Stimulated activated CD4-positive, alpha-beta T cell treated with anti-CD3 and anti-CD28 coated beads, Interleukin-4, amount 100 ng/mL, for 48 hours (primary cell): ENCODE measurements at regions not wholly inside any gene's neighbourhood (a gene's known extent, or its start where the extent isn't known, plus 50 kb on each side); places are given as distances from the start of the nearest gene placed in this dataset.
"Not testable (repeated sequence)": the region's sequence is repeated elsewhere in the genome, so short reads cannot be mapped to it uniquely, and the experiment has no call there.

Experiments
- DNase-seq, 2 donors: peaks; one replicate each; pipeline ENCODE4 v3.0.0-alpha.2; 2020; ENCODE audit warnings: low read depth in 2 of 2

DNA sequence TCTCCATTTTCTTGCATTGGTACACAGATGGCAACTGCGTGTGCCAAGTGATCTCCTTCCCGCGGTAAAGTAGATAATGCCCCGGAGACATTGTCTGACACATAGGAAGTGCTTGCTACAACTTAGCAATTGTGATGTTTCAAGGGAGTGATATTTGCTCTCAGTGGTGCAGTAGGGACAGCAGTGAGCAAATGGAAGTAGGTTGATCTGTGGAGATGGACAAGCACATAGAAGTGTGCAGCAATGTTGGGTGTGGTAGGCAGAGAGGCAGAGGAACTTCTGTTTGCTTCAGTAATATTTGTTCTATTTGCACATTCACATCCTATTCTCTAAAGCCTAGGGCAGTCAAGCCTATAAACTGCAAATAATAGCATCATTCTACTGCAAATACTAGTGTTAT, 846.7 kb upstream of the PRKX start:
- DNase-seq: no peak

DNA sequence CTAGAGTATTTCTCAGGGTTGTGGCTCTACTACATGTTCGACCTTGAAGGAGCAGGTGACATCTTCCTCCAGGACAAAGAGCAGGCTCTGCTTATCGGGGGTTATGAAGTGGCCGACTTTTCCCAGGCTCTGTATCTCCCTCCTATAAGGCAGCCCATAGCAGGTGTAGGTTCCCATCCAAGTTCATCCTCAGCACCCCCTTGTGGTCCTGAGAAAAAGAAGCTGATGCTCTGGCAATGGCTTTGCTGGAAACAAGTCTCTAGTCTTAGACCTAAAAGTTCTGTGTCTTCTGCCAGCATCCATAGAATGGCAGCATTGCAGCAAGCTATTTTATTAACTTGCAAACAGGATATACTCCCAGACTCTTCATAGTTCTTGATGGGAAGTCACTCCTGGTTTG, 836.6 kb upstream of the PRKX start:
- DNase-seq: no peak

- peak; percentile 8 to 10 for DNase-seq
These were observed 833.9 kb upstream of the PRKX start for GRCh38 chrX:4547213-4547836.

DNA sequence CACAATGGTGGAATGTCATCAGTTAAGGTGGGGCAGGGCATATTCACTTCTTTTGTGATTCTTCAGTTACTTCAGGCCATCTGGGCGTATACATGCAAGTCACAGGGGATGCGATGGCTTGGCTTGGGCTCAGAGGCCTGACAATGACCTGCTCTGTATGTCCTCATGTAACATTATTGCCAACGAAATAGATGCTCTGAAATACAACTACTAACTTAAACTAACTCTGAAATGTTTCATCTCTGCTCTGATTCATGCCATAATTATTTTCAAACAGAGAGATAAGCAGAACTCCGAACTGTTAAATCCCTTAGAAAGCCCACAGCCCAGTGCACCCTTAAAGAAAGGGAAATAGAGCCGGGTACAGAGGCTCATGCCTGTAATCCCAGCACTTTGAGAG, 832.7 kb upstream of the PRKX start:
- not testable (repeated sequence) for DNase-seq

- no peak for DNase-seq
These were observed 814.8 kb upstream of the PRKX start for GRCh38 chrX:4528247-4528646.

GRCh38 chrX:4485912-4486311, 772.5 kb upstream of the PRKX start:
- DNase-seq: no peak

DNA sequence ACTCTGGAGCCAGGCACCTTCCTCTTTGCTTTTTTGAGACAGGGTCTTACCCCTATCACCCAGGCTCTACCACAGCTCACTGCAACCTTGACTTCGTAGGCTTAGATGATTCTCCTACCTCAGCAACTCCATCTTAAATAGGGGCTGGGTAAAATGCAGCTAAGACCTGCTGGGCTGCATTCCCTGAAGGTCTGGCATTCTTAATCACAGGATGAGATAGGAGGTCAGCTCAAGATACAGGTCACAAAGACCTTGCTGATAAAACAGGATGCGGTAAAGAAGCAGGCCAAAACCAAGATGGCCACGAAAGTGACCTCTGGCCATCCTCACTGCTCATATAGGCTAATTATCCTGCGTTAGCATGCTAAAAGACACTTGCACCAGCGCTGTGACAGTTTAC, 770.8 kb upstream of the PRKX start:
- no peak for DNase-seq

- no peak for DNase-seq
These were observed 738.1 kb upstream of the PRKX start for GRCh38 chrX:4451591-4451990.

GRCh38 chrX:4450177-4450576, 736.7 kb upstream of the PRKX start:
- no peak for DNase-seq

- DNase-seq: no peak
These were observed 722.5 kb upstream of the PRKX start for GRCh38 chrX:4435905-4436304.

DNA sequence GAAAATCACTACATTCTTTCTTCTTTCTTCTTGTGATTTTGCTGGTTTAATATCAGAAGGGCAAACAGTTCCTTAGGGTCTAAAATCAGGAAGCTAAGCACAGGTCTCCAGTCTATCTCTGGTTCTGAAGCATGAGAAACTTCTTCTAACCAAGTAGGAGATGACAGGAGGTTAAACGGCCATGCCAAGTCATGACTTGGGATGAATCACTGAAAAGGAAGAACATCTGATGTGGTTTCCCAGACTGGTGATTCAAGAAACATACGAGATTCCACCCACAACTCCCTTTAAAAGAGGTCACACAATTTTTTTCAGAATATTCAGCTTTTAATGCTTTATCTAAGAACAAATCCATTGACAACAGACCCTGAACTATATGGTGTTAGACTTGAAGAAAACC, 684.0 kb upstream of the PRKX start:
- no peak for DNase-seq

- DNase-seq: no peak
These were observed 668.8 kb upstream of the PRKX start for GRCh38 chrX:4382273-4382672.

- DNase-seq: no peak
These were observed 667.3 kb upstream of the PRKX start for GRCh38 chrX:4380710-4381109.

DNA sequence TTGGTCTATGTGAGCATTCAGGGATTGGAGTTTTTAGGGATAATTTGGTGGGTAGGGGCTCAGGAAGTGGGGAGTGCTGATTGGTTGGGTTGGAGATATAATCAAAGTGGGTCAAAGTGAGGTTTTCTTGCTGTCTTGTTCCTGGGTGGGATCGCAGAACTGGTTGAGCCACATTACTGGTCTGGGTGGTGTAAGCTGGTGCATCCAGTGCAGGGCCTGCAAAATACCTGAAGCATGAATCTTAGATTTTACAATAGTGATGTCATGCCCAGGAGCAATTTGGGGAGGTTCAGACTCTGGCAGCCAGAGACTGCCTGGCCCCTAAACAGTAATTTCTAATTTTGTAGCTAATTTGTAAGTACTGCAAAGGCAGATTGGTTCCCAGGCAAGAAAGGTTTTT, 665.6 kb upstream of the PRKX start:
- no peak for DNase-seq

- DNase-seq: no peak
These were observed 660.3 kb upstream of the PRKX start for GRCh38 chrX:4373791-4374190.

- no peak for DNase-seq
These were observed 645.1 kb upstream of the PRKX start for GRCh38 chrX:4358577-4358976.

DNA sequence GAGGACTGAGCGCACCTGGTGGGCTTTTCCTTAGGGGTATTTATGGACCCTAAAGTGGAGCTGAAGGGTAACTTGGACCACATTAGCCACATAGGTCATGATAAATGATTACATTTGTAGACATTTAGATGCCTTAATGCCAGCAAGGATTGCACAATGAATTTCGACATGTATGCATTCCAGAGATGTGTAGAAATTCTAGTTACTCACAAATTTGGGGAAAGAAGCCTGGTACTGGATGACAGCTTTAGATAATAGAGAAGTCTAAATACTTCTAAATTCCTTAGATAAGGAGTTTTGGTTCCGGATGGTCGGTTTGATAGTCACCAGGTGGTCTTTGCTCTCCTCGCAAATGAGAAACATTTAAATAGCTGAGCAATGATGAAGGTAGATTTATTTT, 609.5 kb upstream of the PRKX start:
- no peak for DNase-seq

- DNase-seq: no peak
These were observed 607.0 kb upstream of the PRKX start for GRCh38 chrX:4320436-4320947.

GRCh38 chrX:4315891-4316290, 602.4 kb upstream of the PRKX start:
- no peak for DNase-seq

- no peak for DNase-seq
These were observed 601.1 kb upstream of the PRKX start for GRCh38 chrX:4314586-4314985.

DNA sequence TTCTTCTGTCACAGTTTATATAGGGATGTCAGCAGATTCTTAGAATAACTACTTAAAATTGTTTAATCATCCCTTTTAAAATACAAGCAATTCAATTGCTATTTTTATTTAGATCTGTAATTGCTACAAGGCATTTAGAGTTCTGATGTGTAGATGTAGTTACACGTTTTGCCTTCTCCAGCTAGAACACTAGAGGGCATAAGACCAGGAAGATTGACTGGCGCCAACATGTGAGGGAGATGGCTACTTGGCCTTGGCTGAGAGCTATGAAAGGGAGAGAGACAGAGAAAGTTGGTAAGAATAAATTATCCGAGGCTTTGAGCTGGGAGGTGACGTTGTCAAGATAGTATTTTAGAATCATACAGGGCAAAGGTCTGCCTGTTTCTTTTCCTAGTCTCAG, 563.7 kb upstream of the PRKX start:
- no peak for DNase-seq

DNA sequence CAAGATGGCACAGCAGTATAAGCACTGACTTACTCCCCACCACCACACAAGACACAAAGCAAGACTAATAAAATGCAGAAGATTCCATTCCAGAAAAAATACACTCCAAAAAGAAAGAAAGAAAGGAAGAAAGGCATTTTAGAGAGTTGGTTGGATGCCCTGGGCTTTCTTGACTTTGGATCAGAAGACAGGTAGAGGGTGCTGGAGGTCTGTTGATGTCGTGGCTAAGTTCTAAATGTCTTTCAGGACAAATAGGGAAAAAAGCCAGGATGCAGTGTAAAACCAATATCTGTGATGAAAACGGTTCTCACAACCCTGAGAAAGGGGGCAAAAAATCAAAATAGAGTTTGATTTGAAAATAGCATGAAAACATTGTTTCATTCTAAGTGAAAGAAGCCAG, 555.2 kb upstream of the PRKX start:
- no peak for DNase-seq

DNA sequence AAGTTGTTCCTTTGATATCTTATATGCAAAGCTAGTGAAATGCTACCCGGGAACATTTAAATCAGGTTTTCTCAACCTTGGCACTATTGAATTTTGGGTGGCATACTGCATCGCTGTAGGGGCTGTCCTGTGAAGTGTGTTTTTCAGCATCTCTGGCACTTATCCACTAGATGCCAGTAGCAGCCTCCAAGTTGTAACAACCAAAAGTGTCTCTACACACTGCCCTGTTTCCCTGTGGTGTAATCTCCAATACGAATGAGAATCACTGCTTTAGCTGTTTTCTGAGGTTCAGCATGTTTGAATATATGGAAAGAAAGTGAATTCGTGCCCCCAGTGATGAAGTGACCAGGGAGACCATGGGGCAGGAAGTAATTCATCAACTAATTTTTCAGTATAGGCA, 551.6 kb upstream of the PRKX start:
- no peak for DNase-seq

GRCh38 chrX:4263030-4263803, 549.8 kb upstream of the PRKX start:
- DNase-seq: no peak
